Heart left ventricle (tissue), 16 donors: ENCODE measurements at regions not wholly inside any gene's neighbourhood (a gene's known extent, or its start where the extent isn't known, plus 50 kb on each side); places are given as distances from the start of the nearest gene placed in this dataset.
"Not testable (repeated sequence)": the region's sequence is repeated elsewhere in the genome, so short reads cannot be mapped to it uniquely, and the experiment has no call there.

Source experiments
- ATAC-seq, 4 donors: fragments of 200-7000 bp; cut with Tn5 transposase; one replicate each; pipeline ENCODE4 v1.9.1; 2020 to 2022; ENCODE audit warnings: moderate library complexity in 4 of 4, mild to moderate bottlenecking in 3 of 4, moderate number of reproducible peaks in 1 of 4
- DNase-seq, 5 donors: peaks; one replicate each; pipeline ENCODE4 v3.0.0-alpha.2; 2020
- H3K27ac ChIP-seq, 12 donors: fragments of 200-600 bp; sonication (generic) in 4 of 12; one replicate each; pipeline versions ENCODE4 v1.5.0 to v1.8.0; 2016 to 2022; ENCODE audit warnings: mild to moderate bottlenecking in 2 of 12
- H3K27me3 ChIP-seq, 9 donors: fragments of 200-600 bp; sonication (generic) in 2 of 9; one replicate each; pipeline versions ENCODE4 v1.5.1 to v1.8.0; 2016 to 2022; ENCODE audit warnings: mild to moderate bottlenecking in 3 of 9
- H3K36me3 ChIP-seq, 9 donors: fragments of 200-600 bp; sonication (generic) in 2 of 9; one replicate each; pipeline versions ENCODE4 v1.5.0 to v1.8.0; 2018 to 2022; ENCODE audit warnings: mild to moderate bottlenecking in 2 of 9
- H3K4me1 ChIP-seq, 12 donors: fragments of 200-600 bp; sonication (generic) in 4 of 12; one replicate each; pipeline versions ENCODE4 v1.5.0 to v1.8.0; 2016 to 2022; ENCODE audit warnings: mild to moderate bottlenecking in 3 of 12
- H3K4me3 ChIP-seq, 12 donors: fragments of 200-600 bp; sonication (generic) in 4 of 12; one replicate each; pipeline versions ENCODE4 v1.5.0 to v1.8.0; 2017 to 2022; ENCODE audit warnings: mild to moderate bottlenecking in 9 of 12, moderate library complexity in 4 of 12
- H3K9me3 ChIP-seq, 12 donors: fragments of 200-600 bp; sonication (generic) in 4 of 12; one replicate each; pipeline versions ENCODE4 v1.5.0 to v1.8.0; 2016 to 2022; ENCODE audit warnings: mild to moderate bottlenecking in 1 of 12
- CTCF ChIP-seq, 12 donors: fragments of 200-600 bp; sonication (generic) in 4 of 12; IDR thresholded peaks; one replicate each; pipeline versions ENCODE4 v1.5.0 to v1.8.0; 2018 to 2022; ENCODE audit warnings: antibody characterized with exemption in 12 of 12, mild to moderate bottlenecking in 5 of 12
- POLR2A ChIP-seq, 2 donors: fragments of 450-650 bp; IDR thresholded peaks; one replicate each; pipeline ENCODE4 v1.6.1; 2017; ENCODE audit warnings: antibody characterized with exemption in 2 of 2, mild to moderate bottlenecking in 2 of 2, moderate library complexity in 2 of 2
- WGBS, 4 donors: extraction: QIAGEN DNeasy Blood & Tissue Kit in 2 of 4; methylation state at CpG; one replicate each; pipeline versions ENCODE4 v1.1.5 to v1.1.7; 2013 to 2018; 5-methylcytosine and 5-hydroxymethylcytosine counted together
- intact Hi-C, 10 donors: fragments of 100-400 bp; cut with DNase I; formaldehyde crosslinking; loops; one replicate each; pipeline versions ENCODE4 v1.11.1 to v1.14.2; 2022
- donor health status: ischemic (EF 13 %, LVEDD 7.1; RV severe dilation, severe dysfunction).
- donor health status: healthy with polysubstance abuse.
- donor health status: DM: no; HTN: yes; CAD: no.
- donor health status: DM: no; HTN: no; CAD: no.
- donor health status: ischemic (EF 25% LVEDD 6.9; RV normal size, moderate dysfunction).
- donor health status: ischemic (EF 25% LVEDD 5.7; RV mildly dilated, moderate dysfunction).
- donor health status: healthy.
- donor health status: DM: yes; HTN: yes; CAD: no.
- donor health status: ischemic (EF 35%, LVEDD 5.7; RV mildly dilated, moderate dysfunction).
- donor health status: nonischemic (EF 11% LVEDD 7.7; RV severe dilation, severe dysfunction).
- donor health status: DM: yes; HTN: yes; CAD: no.
- donor health status: PGD.
- donor health status: ischemic (EF 29% LVEDD 5.4; RV normal size, mild dysfunction).
- donor health status: nonischemic (EF 23%, LVEDD 6.1; RV moderate dilation, normal function).

GRCh38 chr14:49089107-49089506, 497.1 kb downstream of the RPS29 start:
- Histone ChIP-seq H3K9me3 (no peaks in the 10 kb centered on the region), H3K27ac (no peak overlapping the region), H3K4me1 (no peaks in the 10 kb centered on the region), H3K27me3 (no peaks in the 10 kb centered on the region), H3K36me3 (no peaks in the 10 kb centered on the region), H3K4me3 (no peak overlapping the region)
- DNase-seq (no peak), ATAC-seq (no peak)
- TF ChIP-seq CTCF (IDR thresholded peaks at IDR 0.05) (no peak), POLR2A (IDR thresholded peaks at IDR 0.05) (no peak)
- WGBS, 4 donors, result 66 to 76% (median 70%) methylated on average over 3 of the region's 3 CpGs
- intact Hi-C loops, result no loop called here

GRCh38 chr14:49073292-49073691, 512.9 kb downstream of the RPS29 start:
- intact Hi-C loops, H3K27me3 ChIP-seq, H3K27ac ChIP-seq, DNase-seq, H3K36me3 ChIP-seq, ATAC-seq, H3K4me1 ChIP-seq, H3K4me3 ChIP-seq: not testable (repeated sequence)
- peaks cover 0 to 19% (median 4%) of the 10 kb centered on the region in 12 donors for H3K9me3 ChIP-seq

GRCh38 chr14:49058511-49058910, 527.7 kb downstream of the RPS29 start:
- no peak overlapping the region for H3K27ac ChIP-seq
- DNase-seq (no peak), ATAC-seq (no peak)
- no peak overlapping the region for H3K4me3 ChIP-seq
- WGBS, 4 donors, result 86 to 97% (median 93%) methylated on average over 1 of the region's 1 CpG
- no peaks in the 10 kb centered on the region for H3K4me1 ChIP-seq
- intact Hi-C loops, result no loop called here
- H3K27me3 ChIP-seq, result no peaks in the 10 kb centered on the region
- no peak for TF ChIP-seq CTCF (IDR thresholded peaks at IDR 0.05)
- no peak for TF ChIP-seq POLR2A (IDR thresholded peaks at IDR 0.05)
- H3K9me3 ChIP-seq, result no peaks in the 10 kb centered on the region
- H3K36me3 ChIP-seq, result no peaks in the 10 kb centered on the region

- H3K9me3 ChIP-seq, result no peaks in the 10 kb centered on the region
- DNase-seq (no peak), ATAC-seq (no peak)
- no peaks in the 10 kb centered on the region for H3K36me3 ChIP-seq
- no peaks in the 10 kb centered on the region for H3K4me1 ChIP-seq
- H3K27ac ChIP-seq, result no peak overlapping the region
- intact Hi-C loops, result no loop called here
- no peak overlapping the region for H3K4me3 ChIP-seq
- no peaks in the 10 kb centered on the region for H3K27me3 ChIP-seq
- WGBS, 4 donors, result 76 to 82% (median 78%) methylated on average over 1 of the region's 1 CpG
- no peak for TF ChIP-seq CTCF (IDR thresholded peaks at IDR 0.05)
- TF ChIP-seq POLR2A (IDR thresholded peaks at IDR 0.05), result no peak
Measured at GRCh38 chr14:49057838-49058510, 528.2 kb downstream of the RPS29 start.

GRCh38 chr14:49056021-49056420, 530.2 kb downstream of the RPS29 start:
- TF ChIP-seq CTCF (IDR thresholded peaks at IDR 0.05) (no peak), POLR2A (IDR thresholded peaks at IDR 0.05) (no peak)
- Histone ChIP-seq H3K27ac (no peak overlapping the region), H3K9me3 (no peaks in the 10 kb centered on the region), H3K4me3 (no peak overlapping the region), H3K4me1 (no peaks in the 10 kb centered on the region), H3K27me3 (no peaks in the 10 kb centered on the region), H3K36me3 (no peaks in the 10 kb centered on the region)
- WGBS, 4 donors, result 69 to 84% (median 77%) methylated on average over 1 of the region's 1 CpG
- no peak for DNase-seq
- no peak for ATAC-seq
- intact Hi-C loops, result no loop called here
